ENCODE measurements at regions not wholly inside any gene's neighbourhood (a gene's known extent, or its start where the extent isn't known, plus 50 kb on each side); places are given as distances from the start of the nearest gene placed in this dataset.
"Not testable (repeated sequence)": the region's sequence is repeated elsewhere in the genome, so short reads cannot be mapped to it uniquely, and the experiment has no call there.

GRCh38 chr10:65110009-65110408 is 1588.8 kb downstream of the REEP3 start:
- no peak for DNase-seq

GRCh38 chr10:65111059-65111458 is 1589.9 kb downstream of the REEP3 start:
- not testable (repeated sequence) for DNase-seq

GRCh38 chr10:65112573-65112972 is 1591.4 kb downstream of the REEP3 start:
- no peak for DNase-seq

- no peak for DNase-seq
Observed at GRCh38 chr10:65123120-65123519, 1601.9 kb downstream of the REEP3 start.

DNA sequence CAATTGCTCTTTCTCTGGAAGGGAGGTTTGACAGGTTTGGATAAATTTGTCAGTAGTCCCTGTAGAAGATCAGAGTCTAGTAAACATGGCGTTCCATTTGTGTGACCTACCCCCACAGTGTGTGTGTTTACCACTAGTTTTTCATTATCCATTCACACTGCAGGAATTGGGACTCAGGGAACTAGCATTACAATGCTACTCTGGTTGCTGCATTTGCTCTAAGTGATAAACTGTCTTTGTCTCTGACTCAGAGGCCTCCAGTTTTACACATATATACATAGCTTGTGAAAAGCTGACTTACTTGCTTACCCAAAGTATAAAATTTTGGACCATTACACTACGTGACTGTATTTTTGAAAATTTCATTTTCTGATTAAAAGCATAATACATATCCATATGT is 1604.0 kb downstream of the REEP3 start:
- no peak for DNase-seq

DNA sequence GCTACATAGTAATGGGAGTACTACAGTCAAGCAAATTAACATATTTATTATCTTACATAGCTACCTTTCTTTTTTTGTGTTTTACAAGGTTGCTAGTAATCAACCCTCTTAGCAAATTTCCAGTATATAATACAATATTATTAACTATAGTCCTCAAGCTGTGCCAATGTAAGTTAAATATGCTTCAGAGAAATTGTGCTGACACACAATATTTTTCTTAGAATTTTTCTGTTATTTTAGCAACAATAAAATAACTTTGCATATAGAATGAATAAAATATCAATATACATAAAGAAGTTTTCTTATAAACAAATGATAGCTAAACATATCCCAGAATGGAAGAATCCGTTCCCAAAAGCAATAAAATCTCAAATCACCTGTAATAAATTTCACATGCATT is 1605.1 kb downstream of the REEP3 start:
- no peak for DNase-seq

DNA sequence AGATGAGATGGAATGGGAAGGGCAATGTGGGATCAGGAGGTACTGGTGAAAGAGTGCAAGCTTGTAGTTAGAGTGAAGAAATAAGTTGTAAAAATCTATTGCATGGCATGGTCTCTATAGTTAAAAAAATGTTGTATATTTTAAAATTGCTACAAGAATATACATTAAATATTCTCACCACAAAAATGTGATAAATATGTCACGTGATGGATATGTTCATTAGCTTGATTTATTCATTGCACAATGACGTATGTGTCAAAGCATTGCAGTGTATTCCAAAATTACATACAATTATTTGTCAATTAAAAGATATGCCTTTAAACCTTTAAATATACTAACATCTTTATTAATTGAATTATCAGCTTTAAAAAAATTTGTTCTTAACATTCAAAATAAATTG is 1607.1 kb downstream of the REEP3 start:
- DNase-seq: no peak

DNA sequence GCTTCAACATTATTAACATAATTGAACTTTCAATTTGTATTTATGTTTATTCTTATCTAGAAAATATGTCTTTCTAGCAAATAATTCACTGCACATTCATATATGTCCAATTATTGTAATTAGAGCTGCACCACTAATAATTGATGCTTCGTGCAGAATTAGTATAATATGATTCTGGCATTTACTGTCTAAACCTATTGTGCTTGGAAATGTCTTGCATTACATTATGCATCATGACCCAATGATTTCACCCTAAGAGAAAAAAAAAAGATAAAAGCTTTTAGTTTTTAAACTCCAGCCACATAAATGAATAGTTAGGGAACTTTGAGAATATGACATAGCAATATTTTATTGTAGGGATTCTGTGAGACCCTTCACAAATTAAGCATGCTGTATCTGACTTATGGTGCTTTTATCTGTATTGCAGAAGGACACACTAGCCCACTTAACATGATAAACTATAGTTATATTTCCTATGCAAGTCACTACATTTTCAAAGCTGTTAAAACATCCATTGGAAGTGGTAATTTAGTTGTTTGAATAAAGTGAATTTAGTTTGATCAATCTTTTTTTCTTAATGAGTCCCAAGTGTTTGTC is 1609.1 kb downstream of the REEP3 start:
- no peak for DNase-seq

- no peak for DNase-seq
Observed at GRCh38 chr10:65133652-65134051, 1612.5 kb downstream of the REEP3 start.

GRCh38 chr10:65135508-65135907 is 1614.3 kb downstream of the REEP3 start:
- no peak for DNase-seq

DNA sequence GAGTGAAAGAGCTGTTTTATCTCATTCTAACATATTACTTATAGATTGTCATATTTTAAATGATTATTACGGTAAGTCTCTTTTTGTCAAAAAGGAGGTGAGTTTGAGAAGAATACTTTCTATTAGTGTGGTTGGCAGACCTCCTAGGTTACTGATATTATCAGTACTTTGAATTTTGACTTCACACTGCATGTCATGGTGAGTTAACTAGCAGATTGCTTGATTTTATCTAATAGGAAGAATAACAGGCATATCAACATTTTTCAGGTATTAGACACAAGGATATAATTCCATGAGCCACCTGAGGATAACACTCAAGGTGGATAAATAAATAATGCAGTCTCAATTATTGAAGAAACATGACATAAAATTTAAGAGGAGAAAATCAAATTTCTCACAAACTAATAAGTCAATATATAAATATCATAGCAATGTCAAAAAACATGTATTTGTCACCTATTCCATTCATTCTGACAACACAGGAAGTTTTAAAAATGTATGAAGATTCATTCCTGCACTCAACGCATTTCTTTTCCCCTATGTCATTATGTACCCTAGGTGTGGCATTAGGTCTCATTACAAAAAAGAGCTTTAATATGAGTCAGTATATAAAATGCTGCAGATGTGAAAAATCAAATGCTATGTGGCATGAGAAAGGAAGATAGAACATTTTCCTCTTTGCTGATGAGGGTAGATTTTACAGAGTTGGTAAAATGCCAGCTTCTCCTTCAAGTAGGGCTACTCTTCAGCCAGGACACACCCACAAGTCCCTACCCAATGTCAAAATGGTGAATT is 1621.6 kb downstream of the REEP3 start:
- no peak for DNase-seq

GRCh38 chr10:65143723-65144122 is 1622.5 kb downstream of the REEP3 start:
- DNase-seq: no peak

- DNase-seq: no peak
Observed at GRCh38 chr10:65149878-65150277, 1628.7 kb downstream of the REEP3 start.

DNA sequence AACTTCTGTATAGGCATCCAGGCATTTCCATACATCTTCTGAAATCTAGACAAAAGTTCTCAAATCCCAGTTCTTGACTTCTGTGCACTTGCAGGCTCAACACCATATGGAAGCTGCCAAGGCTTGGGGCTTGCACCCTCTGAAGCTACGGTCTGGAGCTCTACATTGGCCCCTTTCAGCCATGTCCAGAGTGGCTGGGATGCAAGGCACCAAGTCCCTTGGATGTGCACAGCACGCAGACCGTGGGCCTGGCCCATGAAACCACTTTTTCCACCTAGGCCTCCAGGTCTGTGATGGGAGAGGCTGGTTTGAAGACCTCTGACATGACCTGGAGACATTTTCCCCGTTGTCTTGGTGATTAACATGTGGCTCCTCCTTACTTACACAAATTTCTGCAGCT is 1645.1 kb downstream of the REEP3 start:
- no peak for DNase-seq

DNA sequence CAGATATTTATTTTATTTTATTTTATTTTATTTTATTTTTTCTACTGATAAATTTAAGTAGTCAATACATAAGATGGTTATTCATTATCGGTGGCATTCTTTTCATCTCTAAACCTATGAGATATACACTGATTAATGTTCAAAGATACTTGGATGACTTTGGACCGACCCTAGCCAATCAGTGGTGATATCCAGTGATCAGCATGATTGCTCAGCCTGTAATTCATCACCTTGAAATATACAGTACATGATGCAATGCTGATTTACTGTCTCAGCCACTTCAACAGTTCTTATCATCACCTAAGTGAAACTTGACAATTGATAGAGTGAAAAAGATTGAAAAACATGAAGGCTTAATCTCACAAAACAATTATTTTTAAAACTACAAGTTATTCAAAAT is 1651.0 kb downstream of the REEP3 start:
- DNase-seq: no peak

DNA sequence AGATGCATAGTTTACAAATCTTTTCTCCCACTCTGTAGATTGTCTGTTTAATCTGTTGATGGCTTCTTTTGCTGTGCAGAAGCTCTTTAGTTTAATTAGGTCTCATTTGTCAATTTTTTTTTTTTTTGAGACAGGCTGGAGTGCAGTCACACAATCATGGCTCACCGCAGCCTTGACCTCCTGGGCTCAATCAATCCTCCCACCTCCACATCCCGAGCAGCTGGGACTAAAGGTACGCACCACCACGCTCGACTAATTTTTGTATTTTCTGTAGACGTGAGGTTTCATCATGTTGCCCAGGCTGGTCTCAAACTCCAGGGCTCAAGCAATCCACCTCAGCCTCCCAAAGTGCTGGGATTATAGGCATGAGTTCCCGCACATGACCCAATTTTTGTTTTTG is 1655.8 kb downstream of the REEP3 start:
- DNase-seq: no peak

DNA sequence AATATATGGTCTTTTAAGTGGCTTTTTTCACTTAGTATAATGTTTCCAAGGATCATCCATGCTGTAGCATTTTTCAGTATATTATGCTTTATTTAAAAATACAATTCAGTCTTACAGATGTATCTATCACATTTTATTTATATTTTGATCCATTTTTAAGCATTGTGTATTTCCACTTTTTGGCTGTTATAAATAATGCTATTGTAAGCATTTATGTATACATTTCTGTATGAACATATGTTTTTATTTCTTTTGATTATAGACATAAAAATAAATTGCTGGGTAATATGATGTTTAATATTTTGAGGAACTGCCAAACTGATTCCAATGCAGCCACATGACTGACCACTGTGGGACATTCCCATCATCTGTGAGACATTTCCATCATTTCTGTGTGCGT is 1662.0 kb downstream of the REEP3 start:
- no peak for DNase-seq

GRCh38 chr10:65186668-65187067 is 1665.5 kb downstream of the REEP3 start:
- DNase-seq: not testable (repeated sequence)

GRCh38 chr10:65194126-65194525 is 1672.9 kb downstream of the REEP3 start:
- no peak for DNase-seq

DNA sequence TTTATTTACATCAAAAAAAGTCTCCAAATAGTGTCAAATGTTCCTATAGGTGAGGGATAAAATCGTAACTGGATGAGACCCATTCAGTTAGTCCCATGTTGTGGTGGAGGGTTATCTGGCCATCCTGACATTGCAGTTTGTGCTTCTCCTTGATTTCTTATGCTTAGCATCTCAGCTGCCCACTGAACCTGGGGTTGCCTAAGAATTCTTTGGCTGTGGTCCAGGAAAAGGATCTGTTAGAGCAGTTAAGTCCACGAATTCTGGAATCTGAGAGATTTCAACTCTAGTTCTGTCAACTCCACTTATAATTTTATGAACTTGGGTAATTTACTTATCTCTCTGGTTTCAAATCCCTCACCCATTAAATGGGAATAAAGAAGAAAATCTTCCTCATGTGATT is 1673.4 kb downstream of the REEP3 start:
- no peak for DNase-seq

- DNase-seq: no peak
Observed at GRCh38 chr10:65196111-65196510, 1674.9 kb downstream of the REEP3 start.

DNA sequence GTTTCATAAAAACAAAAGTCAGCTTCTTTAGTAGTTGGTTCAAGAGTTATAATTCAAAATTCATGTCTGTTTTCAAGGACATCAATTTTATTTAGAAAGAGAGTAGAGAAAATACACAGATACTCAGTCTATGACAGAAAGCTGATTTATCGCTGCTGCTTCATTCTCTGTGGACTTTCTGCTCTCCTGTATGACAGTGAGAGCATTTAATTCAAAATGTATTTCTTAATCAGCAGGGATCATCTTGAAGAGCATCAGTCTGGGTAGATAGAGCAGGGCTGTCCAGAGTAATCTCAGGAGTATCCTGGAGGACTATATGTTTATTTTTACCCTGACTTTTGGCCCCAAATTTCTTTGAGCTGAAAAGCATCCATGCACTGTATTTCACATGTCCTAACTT is 1676.7 kb downstream of the REEP3 start:
- DNase-seq: no peak

- no peak for DNase-seq
Observed at GRCh38 chr10:65201491-65201890, 1680.3 kb downstream of the REEP3 start.

GRCh38 chr10:65204999-65205398 is 1683.8 kb downstream of the REEP3 start:
- no peak for DNase-seq

- no peak for DNase-seq
Observed at GRCh38 chr10:65213170-65213569, 1692.0 kb downstream of the REEP3 start.

Measured in activated T-cell treated with anti-CD3 and anti-CD28 coated beads for 4 hours (primary cell).